Astrocyte (in vitro differentiated cells and primary cell): ENCODE measurements at regions not wholly inside any gene's neighbourhood (a gene's known extent, or its start where the extent isn't known, plus 50 kb on each side); places are given as distances from the start of the nearest gene placed in this dataset.
"Not testable (repeated sequence)": the region's sequence is repeated elsewhere in the genome, so short reads cannot be mapped to it uniquely, and the experiment has no call there.

ENCODE experiments used
- DNase-seq: peaks from one replicate; pipeline ENCODE4 v3.0.0-alpha.2; 2010; ENCODE audit warnings: low read depth
- FAIRE-seq: peaks from 2 replicates; lab custom pipeline; 2011; peaks lifted over from hg19 to GRCh38; lab: Jason Lieb, UNC
- H2AFZ ChIP-seq: 2 replicates; pipeline ENCODE4 v1.6.0; 2012; ENCODE audit warnings: low read depth, low read length, inconsistent platforms
- H3K27ac ChIP-seq: 2 replicates; pipeline ENCODE4 v1.5.1; 2011; ENCODE audit warnings: low read depth, low read length, inconsistent platforms
- H3K27me3 ChIP-seq: 2 replicates; pipeline ENCODE4 v1.6.0; 2011; ENCODE audit warnings: low read length, inconsistent platforms; ENCODE audit not compliant: insufficient read depth
- H3K36me3 ChIP-seq: 2 replicates; pipeline ENCODE4 v1.5.1; 2011; ENCODE audit warnings: low read length, inconsistent platforms; ENCODE audit not compliant: insufficient read depth
- H3K4me1 ChIP-seq: 2 replicates; pipeline ENCODE4 v1.5.1; 2011; ENCODE audit warnings: low read length, inconsistent platforms; ENCODE audit not compliant: insufficient read depth
- H3K4me2 ChIP-seq: 2 replicates; pipeline ENCODE4 v1.6.0; 2012; ENCODE audit warnings: low read length, inconsistent platforms
- H3K4me3 ChIP-seq: 2 replicates; pipeline ENCODE4 v1.5.1; 2011; ENCODE audit warnings: low read depth, mild to moderate bottlenecking, low read length, inconsistent platforms; ENCODE audit not compliant: insufficient read depth
- H3K79me2 ChIP-seq: 2 replicates; pipeline ENCODE4 v1.6.0; 2012; ENCODE audit warnings: mild to moderate bottlenecking, low read length, inconsistent platforms; ENCODE audit not compliant: insufficient read depth
- H3K9ac ChIP-seq: 2 replicates; pipeline ENCODE4 v1.6.0; 2012; ENCODE audit warnings: mild to moderate bottlenecking, low read length, inconsistent platforms
- H3K9me3 ChIP-seq: 2 replicates; pipeline ENCODE4 v1.5.1; 2012; ENCODE audit warnings: low read depth, mild to moderate bottlenecking, low read length, inconsistent platforms; ENCODE audit not compliant: insufficient read depth
- H4K20me1 ChIP-seq: 2 replicates; pipeline ENCODE4 v1.6.0; 2012; ENCODE audit warnings: low read length, inconsistent platforms; ENCODE audit not compliant: insufficient read depth
- H3K27ac Mint-ChIP-seq: one replicate; pipeline ENCODE4 v1.8.0; 2021; ENCODE audit warnings: mild to moderate bottlenecking, mixed read lengths; ENCODE audit not compliant: unreplicated experiment
- H3K27me3 Mint-ChIP-seq: one replicate; pipeline ENCODE4 v1.8.0; 2021; ENCODE audit warnings: low read depth, mixed read lengths; ENCODE audit not compliant: unreplicated experiment
- H3K36me3 Mint-ChIP-seq: one replicate; pipeline ENCODE4 v1.8.0; 2021; ENCODE audit warnings: low read depth, mixed read lengths; ENCODE audit not compliant: unreplicated experiment
- H3K4me1 Mint-ChIP-seq: one replicate; pipeline ENCODE4 v1.8.0; 2021; ENCODE audit warnings: low read depth, mixed read lengths; ENCODE audit not compliant: unreplicated experiment
- H3K4me3 Mint-ChIP-seq: one replicate; pipeline ENCODE4 v1.8.0; 2021; ENCODE audit warnings: mild to moderate bottlenecking, moderate library complexity, mixed read lengths; ENCODE audit not compliant: unreplicated experiment
- H3K9me3 Mint-ChIP-seq: one replicate; pipeline ENCODE4 v1.8.0; 2021; ENCODE audit warnings: mild to moderate bottlenecking, mixed read lengths; ENCODE audit not compliant: unreplicated experiment
- TF ChIP-seq, protein P1 (sequence below): IDR thresholded peaks from 2 replicates; pipeline ENCODE4 v1.5.1; 2011; ENCODE audit warnings: low read depth, mild to moderate bottlenecking, inconsistent platforms, low read length, moderate library complexity; ENCODE audit not compliant: insufficient read depth

DNA sequence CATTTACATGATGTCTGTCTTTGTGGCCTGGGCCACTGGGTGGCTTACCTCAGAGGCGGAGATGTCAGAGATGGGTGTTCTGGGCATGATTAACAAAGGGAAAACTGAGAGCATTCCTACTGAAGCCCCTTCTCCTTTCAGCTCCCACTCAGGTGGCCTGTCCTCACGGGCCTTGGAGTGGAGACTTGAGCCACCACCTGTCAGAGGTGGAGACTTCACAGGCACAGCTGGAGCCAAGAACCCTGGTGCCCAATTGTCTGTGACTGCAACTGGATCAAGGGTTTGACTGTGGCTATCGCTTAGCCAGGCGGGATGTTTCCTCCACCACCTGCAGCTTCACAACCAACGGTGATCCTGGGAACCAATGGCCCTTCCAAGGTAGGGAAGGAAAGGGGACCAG is 230.5 kb upstream of the NOTCH2NLA start:
- H3K36me3 ChIP-seq, H3K9ac ChIP-seq, H4K20me1 ChIP-seq, H3K27ac ChIP-seq, H3K27me3 ChIP-seq, H3K4me1 Mint-ChIP-seq, H3K4me1 ChIP-seq, H3K27ac Mint-ChIP-seq, H2AFZ ChIP-seq, FAIRE-seq, H3K4me3 Mint-ChIP-seq, DNase-seq, H3K36me3 Mint-ChIP-seq, H3K27me3 Mint-ChIP-seq, H3K4me2 ChIP-seq, H3K9me3 ChIP-seq, H3K4me3 ChIP-seq, H3K9me3 Mint-ChIP-seq, H3K79me2 ChIP-seq: not testable (repeated sequence)

DNA sequence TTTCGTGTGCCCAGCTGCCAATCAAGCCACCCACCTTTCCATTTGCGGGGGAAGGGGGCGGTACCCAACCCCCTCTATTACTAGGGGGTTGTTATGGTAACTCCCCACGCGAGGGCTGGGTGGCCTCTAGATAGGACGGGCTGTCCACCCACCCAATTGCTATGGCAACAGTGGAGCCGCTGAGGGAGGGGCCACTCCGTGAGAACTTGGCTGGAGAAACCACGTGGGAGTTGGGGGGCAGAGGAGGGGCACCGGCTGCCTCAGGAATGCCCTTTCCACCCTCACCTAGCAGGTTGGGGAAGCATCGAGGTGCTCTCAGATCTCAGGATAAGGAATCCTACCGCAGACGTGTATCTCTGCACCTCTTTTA is 220.0 kb upstream of the NOTCH2NLA start:
- not testable (repeated sequence) for H3K4me2 ChIP-seq, H3K27me3 ChIP-seq, DNase-seq, H3K79me2 ChIP-seq, FAIRE-seq, H3K27me3 Mint-ChIP-seq, H3K4me3 ChIP-seq, H3K4me3 Mint-ChIP-seq, H3K9me3 ChIP-seq, H3K36me3 ChIP-seq, H3K4me1 Mint-ChIP-seq, H3K9me3 Mint-ChIP-seq, H3K36me3 Mint-ChIP-seq, H3K9ac ChIP-seq, H3K27ac Mint-ChIP-seq, H3K4me1 ChIP-seq, H3K27ac ChIP-seq, H2AFZ ChIP-seq, H4K20me1 ChIP-seq

DNA sequence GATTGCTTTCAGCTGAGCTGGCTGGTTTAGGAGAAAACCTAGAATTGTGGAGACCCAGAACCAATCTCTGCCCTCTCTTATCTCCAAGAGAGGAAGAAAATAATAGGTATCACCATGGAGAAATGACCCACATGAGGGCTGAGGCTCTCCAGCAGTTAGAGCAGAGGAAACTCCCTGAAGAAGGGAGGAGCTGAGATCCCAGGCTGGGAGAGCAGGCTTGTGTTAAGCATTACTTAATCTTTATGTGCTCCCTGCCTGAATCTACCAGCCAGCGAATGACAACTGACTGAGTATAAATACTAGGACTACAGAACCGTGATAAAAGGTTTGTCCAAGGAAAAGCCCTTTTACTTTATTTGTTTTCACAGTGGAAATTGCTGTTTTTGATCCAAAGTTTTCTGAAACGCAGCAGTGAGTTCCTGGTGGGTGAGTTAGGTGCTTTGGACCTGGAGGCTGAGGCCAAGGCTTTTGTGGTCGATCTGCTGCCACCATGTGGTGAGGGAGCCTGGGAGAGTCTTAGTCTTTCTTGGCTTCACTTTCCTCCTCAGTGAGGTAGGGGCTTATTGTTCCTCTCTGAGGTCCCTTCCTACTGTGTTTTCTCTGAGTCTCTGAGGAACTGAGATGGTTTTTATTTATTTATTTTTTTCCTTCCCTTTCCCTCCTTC is 219.5 kb upstream of the NOTCH2NLA start:
- H4K20me1 ChIP-seq, H3K9me3 Mint-ChIP-seq, H3K27ac Mint-ChIP-seq, H3K9ac ChIP-seq, H3K27me3 Mint-ChIP-seq, H3K9me3 ChIP-seq, H3K4me2 ChIP-seq, DNase-seq, H3K4me1 ChIP-seq, H3K27ac ChIP-seq, H3K4me3 ChIP-seq, H3K36me3 ChIP-seq, H3K4me1 Mint-ChIP-seq, H3K79me2 ChIP-seq, H3K4me3 Mint-ChIP-seq, H2AFZ ChIP-seq, H3K36me3 Mint-ChIP-seq, FAIRE-seq, H3K27me3 ChIP-seq: not testable (repeated sequence)
- TF ChIP-seq, protein P1, sequence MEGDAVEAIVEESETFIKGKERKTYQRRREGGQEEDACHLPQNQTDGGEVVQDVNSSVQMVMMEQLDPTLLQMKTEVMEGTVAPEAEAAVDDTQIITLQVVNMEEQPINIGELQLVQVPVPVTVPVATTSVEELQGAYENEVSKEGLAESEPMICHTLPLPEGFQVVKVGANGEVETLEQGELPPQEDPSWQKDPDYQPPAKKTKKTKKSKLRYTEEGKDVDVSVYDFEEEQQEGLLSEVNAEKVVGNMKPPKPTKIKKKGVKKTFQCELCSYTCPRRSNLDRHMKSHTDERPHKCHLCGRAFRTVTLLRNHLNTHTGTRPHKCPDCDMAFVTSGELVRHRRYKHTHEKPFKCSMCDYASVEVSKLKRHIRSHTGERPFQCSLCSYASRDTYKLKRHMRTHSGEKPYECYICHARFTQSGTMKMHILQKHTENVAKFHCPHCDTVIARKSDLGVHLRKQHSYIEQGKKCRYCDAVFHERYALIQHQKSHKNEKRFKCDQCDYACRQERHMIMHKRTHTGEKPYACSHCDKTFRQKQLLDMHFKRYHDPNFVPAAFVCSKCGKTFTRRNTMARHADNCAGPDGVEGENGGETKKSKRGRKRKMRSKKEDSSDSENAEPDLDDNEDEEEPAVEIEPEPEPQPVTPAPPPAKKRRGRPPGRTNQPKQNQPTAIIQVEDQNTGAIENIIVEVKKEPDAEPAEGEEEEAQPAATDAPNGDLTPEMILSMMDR, result peak; percentile 3

DNA sequence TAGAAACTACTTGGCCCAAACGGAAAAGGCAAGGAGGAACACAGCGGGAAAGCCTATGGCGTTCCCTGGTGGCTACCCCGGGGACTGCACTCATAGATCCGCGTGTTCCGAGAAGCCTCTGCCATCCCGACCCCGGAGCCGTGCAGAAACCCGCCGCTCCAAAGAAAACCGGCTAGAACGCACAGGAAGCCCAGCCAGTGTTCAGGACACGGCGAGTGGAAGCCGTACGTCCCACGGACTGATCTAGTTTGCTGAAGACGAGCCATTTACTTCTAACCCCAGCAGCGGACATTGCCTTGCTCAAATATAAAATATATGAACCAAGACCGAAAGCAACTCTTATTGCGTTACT is 215.0 kb upstream of the NOTCH2NLA start:
- not testable (repeated sequence) for H3K79me2 ChIP-seq, H3K9me3 Mint-ChIP-seq, H3K27me3 Mint-ChIP-seq, H3K4me1 Mint-ChIP-seq, H3K27ac ChIP-seq, H3K4me3 Mint-ChIP-seq, H3K36me3 Mint-ChIP-seq, H4K20me1 ChIP-seq, H2AFZ ChIP-seq, DNase-seq, H3K27me3 ChIP-seq, H3K4me1 ChIP-seq, H3K36me3 ChIP-seq, H3K9me3 ChIP-seq, FAIRE-seq, H3K27ac Mint-ChIP-seq
- H3K9ac ChIP-seq, result peak overlapping the region; percentile 43
- H3K4me2 ChIP-seq, result peak overlapping the region; percentile 72
- H3K4me3 ChIP-seq, result peak overlapping the region; percentile 37

DNA sequence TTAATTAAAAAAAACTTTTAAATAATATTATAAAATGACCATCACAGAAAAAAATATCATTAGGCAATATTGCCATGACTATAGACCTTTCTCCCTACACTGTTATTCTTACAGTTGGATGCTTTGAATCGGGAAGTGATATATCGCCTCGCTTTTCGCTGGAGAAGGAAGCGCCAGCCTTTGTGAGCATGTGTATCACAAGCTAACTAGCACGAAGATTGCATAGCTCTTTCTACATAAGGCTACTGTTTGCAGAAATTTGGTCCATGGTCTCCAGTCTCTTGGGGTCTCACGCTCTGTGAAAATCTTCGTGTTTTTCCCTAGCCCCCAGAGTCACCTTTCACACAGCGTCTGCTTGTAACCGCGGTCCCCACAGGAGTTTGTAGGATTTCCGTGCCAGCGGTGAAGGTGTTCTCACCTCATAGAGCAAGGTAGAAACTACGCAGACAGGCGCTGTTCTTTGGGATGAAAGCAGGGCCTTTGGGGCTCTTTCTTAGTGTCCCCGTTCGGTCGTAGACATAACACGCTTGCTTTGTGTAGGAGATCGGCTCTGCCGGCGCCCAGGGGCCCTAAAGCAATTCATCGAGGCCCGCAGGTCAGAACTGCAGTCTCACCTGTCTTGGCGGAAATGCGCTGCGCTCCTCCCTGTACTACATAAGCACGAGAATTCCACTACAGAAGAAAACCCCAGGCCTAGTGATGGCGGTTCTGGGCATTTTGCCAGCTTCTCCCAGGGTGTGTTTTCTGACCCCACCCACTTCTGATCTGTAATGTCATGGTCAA is 214.5 kb upstream of the NOTCH2NLA start:
- H3K9me3 ChIP-seq, H3K4me1 Mint-ChIP-seq, H3K36me3 Mint-ChIP-seq, H3K4me3 Mint-ChIP-seq, H3K4me3 ChIP-seq, H3K27me3 Mint-ChIP-seq, H3K36me3 ChIP-seq, H3K27ac Mint-ChIP-seq, H3K4me1 ChIP-seq, H4K20me1 ChIP-seq, H3K27me3 ChIP-seq, H3K4me2 ChIP-seq, H3K9me3 Mint-ChIP-seq, DNase-seq, H3K79me2 ChIP-seq, H3K27ac ChIP-seq, FAIRE-seq, H3K9ac ChIP-seq, H2AFZ ChIP-seq: not testable (repeated sequence)
